ENCODE measurements at regions not wholly inside any gene's neighbourhood (a gene's known extent, or its start where the extent isn't known, plus 50 kb on each side); places are given as distances from the start of the nearest gene placed in this dataset.

GRCh38 chr1:68938051-68938666 is 441.3 kb upstream of the DEPDC1 start:
- DNase-seq (ENCODE audit: insufficient read length) (no peak), FAIRE-seq (no peak)
- TF ChIP-seq POLR2A (IDR thresholded peaks at IDR 0.05; ENCODE audit: low read depth, low read length) (no peak), TAF1 (IDR thresholded peaks at IDR 0.05; ENCODE audit: borderline replicate concordance, low read depth, low read length) (no peak)

DNA sequence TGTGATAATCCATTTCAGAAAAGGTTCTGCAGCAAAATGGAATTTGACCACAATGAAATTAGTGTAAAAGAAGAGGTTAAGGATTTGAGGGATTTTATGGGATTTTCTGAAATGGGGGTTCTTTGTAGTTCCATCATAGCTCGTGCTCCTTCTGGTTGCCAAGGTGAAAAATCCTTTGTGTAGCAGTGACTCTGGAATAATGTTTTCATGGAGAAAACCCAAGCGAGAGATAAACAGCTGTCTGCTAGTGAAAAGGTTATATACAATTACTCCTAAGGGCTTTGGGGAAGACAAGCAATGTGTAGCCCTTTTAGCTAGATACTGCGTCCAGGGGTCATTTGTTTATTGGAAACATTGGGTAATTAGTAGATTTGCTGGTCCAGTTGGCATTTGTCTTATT is 453.2 kb upstream of the DEPDC1 start:
- DNase-seq (ENCODE audit: insufficient read length), result no peak
- TF ChIP-seq POLR2AphosphoS5 (IDR thresholded peaks at IDR 0.05; ENCODE audit: low read depth, low read length) (no peak), POLR2A (IDR thresholded peaks at IDR 0.05; ENCODE audit: low read depth, low read length) (no peak), TAF1 (IDR thresholded peaks at IDR 0.05; ENCODE audit: borderline replicate concordance, low read depth, low read length) (no peak)
- FAIRE-seq, result no peak

GRCh38 chr1:68953311-68953710 is 456.4 kb upstream of the DEPDC1 start:
- DNase-seq (ENCODE audit: insufficient read length) (no peak), FAIRE-seq (no peak)
- no peak for TF ChIP-seq TAF1 (IDR thresholded peaks at IDR 0.05; ENCODE audit: borderline replicate concordance, low read depth, low read length)

- DNase-seq (ENCODE audit: insufficient read length), result no peak
- TF ChIP-seq POLR2A (IDR thresholded peaks at IDR 0.05; ENCODE audit: low read depth, low read length) (no peak), TAF1 (IDR thresholded peaks at IDR 0.05; ENCODE audit: borderline replicate concordance, low read depth, low read length) (no peak), POLR2AphosphoS5 (IDR thresholded peaks at IDR 0.05; ENCODE audit: low read depth, low read length) (no peak)
- FAIRE-seq, result no peak
Measured at GRCh38 chr1:68954841-68955240, 458.0 kb upstream of the DEPDC1 start.

GRCh38 chr1:68955424-68955823 is 458.5 kb upstream of the DEPDC1 start:
- DNase-seq (ENCODE audit: insufficient read length), result no peak
- TF ChIP-seq POLR2A (IDR thresholded peaks at IDR 0.05; ENCODE audit: low read depth, low read length) (no peak), TAF1 (IDR thresholded peaks at IDR 0.05; ENCODE audit: borderline replicate concordance, low read depth, low read length) (no peak), POLR2AphosphoS5 (IDR thresholded peaks at IDR 0.05; ENCODE audit: low read depth, low read length) (no peak)
- FAIRE-seq, result no peak

DNA sequence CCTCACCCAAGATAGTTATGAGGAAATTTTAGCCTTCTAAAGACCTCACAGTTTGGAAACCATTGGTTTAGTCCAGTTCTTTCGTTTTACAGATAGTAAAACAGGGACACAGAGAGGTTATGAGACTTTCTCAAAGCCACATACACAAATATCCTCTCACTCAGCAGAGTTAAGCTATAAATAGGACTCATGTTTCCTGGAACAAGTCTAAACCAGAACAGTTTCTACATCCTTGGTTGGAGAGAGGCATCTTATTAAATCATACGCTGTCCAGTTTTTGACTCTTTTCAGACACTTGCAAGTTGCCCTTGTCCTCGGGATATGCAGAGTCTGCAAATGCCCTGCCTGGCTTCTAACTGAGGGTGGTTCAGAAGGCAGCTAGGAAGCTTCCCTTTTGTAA is 462.1 kb upstream of the DEPDC1 start:
- FAIRE-seq (no peak), DNase-seq (ENCODE audit: insufficient read length) (no peak)
- TF ChIP-seq POLR2A (IDR thresholded peaks at IDR 0.05; ENCODE audit: low read depth, low read length) (no peak), TAF1 (IDR thresholded peaks at IDR 0.05; ENCODE audit: borderline replicate concordance, low read depth, low read length) (no peak), POLR2AphosphoS5 (IDR thresholded peaks at IDR 0.05; ENCODE audit: low read depth, low read length) (no peak)

- TF ChIP-seq POLR2AphosphoS5 (IDR thresholded peaks at IDR 0.05; ENCODE audit: low read depth, low read length) (no peak), POLR2A (IDR thresholded peaks at IDR 0.05; ENCODE audit: low read depth, low read length) (no peak), TAF1 (IDR thresholded peaks at IDR 0.05; ENCODE audit: borderline replicate concordance, low read depth, low read length) (no peak)
- DNase-seq (ENCODE audit: insufficient read length) (no peak), FAIRE-seq (no peak)
Measured at GRCh38 chr1:68959461-68960030, 462.7 kb upstream of the DEPDC1 start.

GRCh38 chr1:68961143-68961542 is 464.3 kb upstream of the DEPDC1 start:
- DNase-seq (ENCODE audit: insufficient read length) (no peak), FAIRE-seq (no peak)
- TF ChIP-seq TAF1 (IDR thresholded peaks at IDR 0.05; ENCODE audit: borderline replicate concordance, low read depth, low read length) (no peak), POLR2A (IDR thresholded peaks at IDR 0.05; ENCODE audit: low read depth, low read length) (no peak), POLR2AphosphoS5 (IDR thresholded peaks at IDR 0.05; ENCODE audit: low read depth, low read length) (no peak)

GRCh38 chr1:68963353-68963752 is 466.5 kb upstream of the DEPDC1 start:
- TF ChIP-seq POLR2AphosphoS5 (IDR thresholded peaks at IDR 0.05; ENCODE audit: low read depth, low read length) (no peak), TAF1 (IDR thresholded peaks at IDR 0.05; ENCODE audit: borderline replicate concordance, low read depth, low read length) (no peak), POLR2A (IDR thresholded peaks at IDR 0.05; ENCODE audit: low read depth, low read length) (no peak)
- FAIRE-seq (no peak), DNase-seq (ENCODE audit: insufficient read length) (no peak)

GRCh38 chr1:68969441-68969840 is 472.6 kb upstream of the DEPDC1 start:
- TF ChIP-seq TAF1 (IDR thresholded peaks at IDR 0.05; ENCODE audit: borderline replicate concordance, low read depth, low read length) (no peak), POLR2AphosphoS5 (IDR thresholded peaks at IDR 0.05; ENCODE audit: low read depth, low read length) (no peak), POLR2A (IDR thresholded peaks at IDR 0.05; ENCODE audit: low read depth, low read length) (no peak)
- FAIRE-seq (no peak), DNase-seq (ENCODE audit: insufficient read length) (no peak)

DNA sequence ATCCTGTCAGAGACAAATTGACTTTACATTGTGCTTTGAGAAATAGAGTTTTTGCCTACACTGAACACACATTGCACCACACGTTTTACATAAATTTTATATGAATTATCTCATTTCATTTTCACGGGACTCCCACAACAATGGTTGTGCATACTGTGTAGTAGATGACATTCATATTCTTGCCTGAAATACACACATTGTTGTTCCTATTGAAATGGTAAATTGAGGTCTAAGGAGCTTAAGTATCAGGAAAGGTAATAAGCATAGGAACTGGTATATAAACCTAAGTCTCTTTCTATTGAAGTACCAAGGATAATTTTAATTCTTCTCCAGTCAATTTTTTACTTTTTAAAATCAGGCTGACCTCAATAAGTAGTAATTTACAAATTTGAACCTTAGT is 473.7 kb upstream of the DEPDC1 start:
- TF ChIP-seq TAF1 (IDR thresholded peaks at IDR 0.05; ENCODE audit: borderline replicate concordance, low read depth, low read length) (no peak), POLR2A (IDR thresholded peaks at IDR 0.05; ENCODE audit: low read depth, low read length) (no peak), POLR2AphosphoS5 (IDR thresholded peaks at IDR 0.05; ENCODE audit: low read depth, low read length) (no peak)
- no peak for FAIRE-seq
- DNase-seq (ENCODE audit: insufficient read length), result no peak

- DNase-seq (ENCODE audit: insufficient read length) (no peak), FAIRE-seq (no peak)
- TF ChIP-seq TAF1 (IDR thresholded peaks at IDR 0.05; ENCODE audit: borderline replicate concordance, low read depth, low read length) (no peak), POLR2A (IDR thresholded peaks at IDR 0.05; ENCODE audit: low read depth, low read length) (no peak), POLR2AphosphoS5 (IDR thresholded peaks at IDR 0.05; ENCODE audit: low read depth, low read length) (no peak)
Measured at GRCh38 chr1:68973459-68974244, 476.8 kb upstream of the DEPDC1 start.

Data from GM12892 (cell line).